HG02642 (cell line): ENCODE measurements at regions not wholly inside any gene's neighbourhood (a gene's known extent, or its start where the extent isn't known, plus 50 kb on each side); places are given as distances from the start of the nearest gene placed in this dataset.
"Not testable (repeated sequence)": the region's sequence is repeated elsewhere in the genome, so short reads cannot be mapped to it uniquely, and the experiment has no call there.

ENCODE experiments used
- ATAC-seq: cut with Tn5 transposase; IDR thresholded peaks from one replicate; pipeline ENCODE4 v1.9.1; 2021; ENCODE audit warnings: mild to moderate bottlenecking; ENCODE audit not compliant: unreplicated experiment, poor library complexity

DNA sequence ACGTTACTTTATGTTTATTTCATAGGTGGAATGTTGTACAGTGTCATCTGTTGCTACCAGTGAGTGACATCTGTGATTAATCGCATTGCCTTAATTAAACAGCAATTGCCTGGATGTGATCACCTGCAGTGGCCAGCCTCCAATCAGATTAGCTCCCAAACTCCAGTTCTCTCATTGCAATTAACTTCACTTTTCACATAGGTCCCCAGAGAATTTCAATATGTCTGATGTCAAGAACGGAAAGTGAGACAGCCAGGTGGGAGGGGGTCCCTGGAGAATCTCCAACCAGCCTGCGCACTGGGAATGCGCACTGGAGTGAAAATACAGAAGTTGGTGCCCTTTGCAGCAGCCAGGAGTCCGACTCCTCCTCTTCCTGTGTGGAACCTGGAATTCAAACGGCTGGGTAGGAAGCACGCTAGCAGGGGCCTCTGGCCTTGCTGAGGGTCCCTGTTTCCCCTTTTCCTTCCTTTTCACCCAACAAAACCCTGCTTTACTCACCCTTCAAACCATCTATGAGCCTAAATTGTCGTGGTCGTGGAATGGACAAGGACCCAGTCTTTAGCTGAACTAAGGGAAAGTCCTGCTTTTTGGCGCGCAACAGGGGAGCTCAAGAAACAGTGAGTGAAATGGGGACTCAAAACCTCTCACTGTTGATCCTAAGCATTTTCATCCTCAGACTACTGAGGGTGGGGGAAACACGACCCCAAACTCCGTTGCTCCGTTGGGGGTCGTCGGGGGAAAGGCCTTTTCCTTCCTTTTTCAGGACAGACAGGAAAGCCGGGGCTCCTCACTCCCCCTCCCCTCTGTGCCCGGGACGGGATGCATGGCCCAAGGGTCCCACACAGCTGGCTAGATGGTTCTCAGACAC lies 1355.5 kb upstream of the LRRTM3 start:
- ATAC-seq: peak; percentile 52

DNA sequence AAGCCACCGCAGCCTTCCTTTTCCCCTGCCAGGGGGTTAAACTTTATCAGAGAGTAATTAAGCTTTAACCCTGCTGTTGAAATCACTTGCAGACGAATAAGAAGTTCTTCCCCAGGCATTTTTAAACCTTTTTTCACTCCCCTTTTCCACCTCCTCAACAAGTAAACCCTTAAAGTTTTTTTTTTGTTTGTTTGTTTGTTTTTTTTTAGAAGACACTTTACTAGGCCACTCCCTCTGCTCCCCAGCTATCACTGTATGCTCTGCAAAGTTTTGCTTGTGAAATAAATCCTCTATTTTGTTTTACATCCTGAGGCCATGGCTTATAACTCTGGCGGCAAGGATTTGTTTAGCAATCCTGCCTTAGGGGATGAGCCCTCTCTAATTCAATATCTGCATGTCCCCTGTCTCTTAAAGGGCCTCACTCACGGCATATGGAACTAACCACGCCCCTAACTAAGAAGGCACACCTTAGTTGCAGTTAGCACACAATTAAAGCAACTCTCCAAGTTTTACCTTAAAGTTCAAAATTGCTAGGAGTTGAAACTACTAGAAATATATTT lies 1354.7 kb upstream of the LRRTM3 start:
- ATAC-seq: peak; percentile 36

DNA sequence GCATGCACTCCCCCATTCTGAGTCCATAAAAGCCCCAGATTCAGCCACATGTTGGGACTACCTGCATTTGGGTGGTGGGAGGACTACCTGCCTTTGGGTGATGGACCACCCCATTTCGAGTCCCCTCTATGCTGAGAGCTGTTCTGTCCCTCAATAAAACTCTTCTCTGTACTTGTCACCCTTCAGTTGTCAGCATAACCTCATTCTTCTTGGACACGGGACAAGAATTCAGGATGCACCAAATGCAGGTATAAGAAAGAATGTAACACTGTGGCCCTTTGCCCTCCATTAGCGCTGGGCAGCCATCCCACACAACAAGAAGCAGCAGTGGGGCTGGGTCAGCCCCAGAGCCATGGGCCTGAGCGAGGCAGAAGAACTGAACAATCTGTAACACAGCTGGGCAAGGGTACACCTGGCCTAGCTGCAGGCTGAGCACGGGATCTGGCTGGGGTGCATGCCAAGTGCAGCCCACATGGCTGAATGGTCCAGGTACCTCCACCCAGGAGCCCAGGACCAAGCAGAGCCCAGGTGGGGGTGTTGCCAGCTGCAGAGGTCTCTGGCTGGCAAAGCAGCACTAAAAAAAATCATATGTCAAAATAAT lies 1344.3 kb upstream of the LRRTM3 start:
- ATAC-seq: no peak

DNA sequence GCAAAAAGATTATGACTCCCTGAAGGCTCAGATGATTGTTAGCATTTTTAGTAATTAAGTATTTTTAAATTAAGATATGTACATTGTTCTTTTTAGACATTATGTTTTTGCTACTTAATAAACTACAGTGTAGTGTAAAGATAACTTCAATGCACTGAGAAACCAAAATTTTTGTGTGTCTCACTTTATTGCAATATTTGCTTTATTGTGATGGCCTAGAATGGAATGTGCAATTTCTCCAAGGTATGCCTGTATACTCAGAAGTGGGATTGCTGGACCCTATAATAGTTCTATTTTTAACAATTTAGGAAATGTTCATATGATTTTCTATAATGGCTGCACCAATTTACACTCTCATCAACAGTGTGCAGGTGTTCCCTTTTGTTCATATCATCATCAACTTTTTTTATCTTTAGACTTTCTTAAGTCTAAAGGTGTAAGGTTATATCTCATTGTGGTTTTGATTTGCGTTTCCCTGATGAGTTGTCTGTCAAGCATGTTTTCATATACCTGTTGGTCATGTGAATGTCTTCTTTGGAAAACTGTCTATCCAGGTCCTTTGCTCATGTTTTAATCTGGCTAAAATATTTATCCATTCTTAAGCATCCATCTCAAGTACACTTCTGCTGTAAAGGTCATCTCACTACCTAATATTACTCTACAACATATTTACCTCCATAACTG lies 1323.5 kb upstream of the LRRTM3 start:
- ATAC-seq: no peak

DNA sequence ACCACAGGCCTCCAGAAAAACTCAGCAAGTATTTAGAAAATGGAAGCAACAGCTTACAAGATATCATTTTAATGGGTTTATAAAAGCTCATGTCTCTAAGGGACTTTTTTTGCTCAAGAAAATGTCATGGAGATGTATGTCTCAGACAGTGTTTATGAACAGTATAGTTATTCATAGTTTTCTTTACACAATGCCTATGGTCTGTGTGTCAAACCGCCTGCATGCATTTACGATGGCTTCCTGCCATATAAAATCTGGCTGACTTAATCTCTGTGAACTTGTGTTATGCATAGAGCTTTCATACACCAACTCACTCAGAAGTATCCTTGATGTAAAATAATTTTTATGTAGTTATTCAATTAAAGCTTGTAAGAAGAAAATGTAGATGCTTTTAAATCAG lies 1314.2 kb upstream of the LRRTM3 start:
- no peak for ATAC-seq

DNA sequence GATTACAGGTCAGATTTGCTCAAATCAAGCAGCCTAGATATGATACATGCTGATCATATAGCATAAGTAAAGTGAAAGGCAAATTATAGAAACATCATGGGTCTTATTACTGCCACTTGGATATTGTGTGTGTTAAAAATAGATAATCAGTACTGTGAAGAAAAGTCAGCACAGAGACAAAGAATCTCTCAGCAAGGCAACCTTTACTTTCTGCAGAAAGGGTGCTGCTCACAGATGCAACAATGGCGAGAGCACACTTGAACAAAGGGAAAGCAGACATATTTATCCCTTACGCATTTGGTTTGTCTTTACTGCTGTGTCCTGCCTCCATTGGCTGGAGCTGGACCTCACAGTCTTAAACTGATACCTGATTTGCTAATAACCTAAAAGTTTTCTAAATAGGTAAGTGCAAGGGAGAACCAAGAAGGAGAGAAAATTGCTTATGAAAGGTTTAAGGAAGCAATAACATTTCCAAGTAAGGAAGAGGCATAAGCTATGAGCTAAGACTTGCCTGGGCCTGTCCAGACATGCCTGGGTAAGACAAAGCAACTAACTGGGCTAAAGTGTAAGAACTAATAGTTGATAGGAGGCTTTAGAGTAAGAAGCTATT lies 1310.8 kb upstream of the LRRTM3 start:
- no peak for ATAC-seq

DNA sequence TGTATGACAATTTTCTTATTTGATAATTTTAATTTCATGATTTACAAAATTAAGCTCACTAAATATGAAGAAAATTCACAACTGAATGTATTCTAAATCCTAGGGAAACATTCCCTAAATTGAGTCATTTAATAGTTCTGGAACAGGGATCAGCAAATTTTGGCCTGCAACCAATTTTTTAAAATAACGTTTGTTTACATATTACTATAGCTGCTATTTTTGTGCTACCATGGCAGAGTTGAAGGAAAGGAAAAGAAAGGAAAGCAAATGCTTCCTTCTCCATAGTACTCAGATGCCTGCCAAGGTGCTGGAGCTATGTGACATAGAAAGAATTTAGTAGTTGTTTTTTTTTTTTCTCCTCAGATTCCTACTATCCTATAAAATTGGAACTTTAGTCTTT lies 1307.7 kb upstream of the LRRTM3 start:
- no peak for ATAC-seq

DNA sequence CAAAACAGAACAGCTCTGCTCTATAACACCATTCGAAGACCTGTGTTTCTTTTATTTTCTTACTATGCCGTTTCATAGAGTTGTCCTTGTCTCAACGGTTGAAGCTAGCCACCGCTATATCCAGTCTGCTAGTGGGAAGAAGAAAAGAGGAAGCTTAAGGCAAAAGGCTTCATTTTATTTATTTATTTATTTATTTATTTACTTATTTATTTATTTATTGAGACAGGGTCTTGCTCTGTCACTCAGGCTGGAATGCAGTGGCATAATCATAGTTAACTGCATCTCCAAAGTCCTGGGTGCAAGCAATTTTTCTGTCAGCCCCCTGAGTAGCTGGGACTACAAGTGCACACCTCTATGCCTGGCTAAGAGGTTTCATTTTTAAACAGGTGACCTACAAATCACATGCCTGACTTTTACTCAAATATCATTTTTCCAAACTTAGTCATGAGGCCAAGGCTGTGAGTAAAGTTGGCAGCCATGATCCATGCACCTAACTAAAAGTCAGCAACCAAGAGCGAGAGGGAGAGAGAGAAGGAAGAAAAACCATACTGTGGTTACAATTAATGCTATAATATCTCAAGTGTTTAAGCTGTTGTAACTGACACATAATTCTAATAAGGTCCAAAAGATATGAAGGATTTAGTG lies 1305.3 kb upstream of the LRRTM3 start:
- no peak for ATAC-seq

DNA sequence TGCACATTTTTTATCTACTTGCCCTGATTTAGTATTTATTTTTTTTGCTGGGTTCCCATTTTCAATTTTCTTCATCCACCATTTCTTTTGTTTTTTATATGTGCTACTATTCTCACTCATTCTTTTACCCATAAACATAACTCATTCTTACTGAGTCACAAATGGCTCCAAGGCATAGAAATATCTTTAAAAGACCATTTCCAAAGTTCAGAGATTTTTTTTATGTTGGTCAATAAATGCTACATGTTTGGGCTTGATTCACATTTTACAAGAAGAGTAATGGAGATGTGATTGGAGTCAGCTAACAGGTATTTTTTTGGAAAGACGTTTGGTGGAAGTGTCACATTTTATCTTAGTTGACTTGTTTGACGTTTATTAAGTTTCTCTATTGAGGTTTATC lies 1303.2 kb upstream of the LRRTM3 start:
- ATAC-seq: no peak

DNA sequence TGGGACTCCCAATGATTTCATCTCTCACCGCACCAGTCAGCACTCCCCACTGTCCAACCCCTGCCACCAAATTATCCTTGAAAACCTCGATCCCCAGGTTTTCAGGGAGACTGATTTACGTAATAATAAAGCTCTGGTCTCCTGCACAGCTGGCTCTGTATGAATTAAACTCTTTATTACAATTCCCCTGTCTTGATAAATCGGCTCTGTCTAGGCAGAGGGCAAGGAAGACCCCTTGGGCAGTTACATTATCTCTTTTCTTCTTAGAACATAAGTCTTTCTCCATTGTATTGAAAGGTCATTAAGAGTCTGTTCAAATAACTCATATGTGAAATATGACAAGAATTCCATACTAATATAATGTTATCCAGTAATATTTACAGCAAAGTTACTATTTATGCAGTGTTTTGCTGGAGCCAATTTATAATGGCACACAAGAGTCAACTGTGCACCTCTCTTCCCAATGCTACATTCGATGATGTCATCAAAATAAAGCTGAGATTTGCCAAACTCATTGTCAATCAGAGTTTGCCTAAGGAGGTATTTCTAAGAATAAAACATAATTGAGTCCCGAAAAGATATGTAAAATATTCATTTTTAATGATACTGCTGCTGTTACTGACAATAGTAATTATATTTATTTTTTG lies 1297.2 kb upstream of the LRRTM3 start:
- no peak for ATAC-seq

DNA sequence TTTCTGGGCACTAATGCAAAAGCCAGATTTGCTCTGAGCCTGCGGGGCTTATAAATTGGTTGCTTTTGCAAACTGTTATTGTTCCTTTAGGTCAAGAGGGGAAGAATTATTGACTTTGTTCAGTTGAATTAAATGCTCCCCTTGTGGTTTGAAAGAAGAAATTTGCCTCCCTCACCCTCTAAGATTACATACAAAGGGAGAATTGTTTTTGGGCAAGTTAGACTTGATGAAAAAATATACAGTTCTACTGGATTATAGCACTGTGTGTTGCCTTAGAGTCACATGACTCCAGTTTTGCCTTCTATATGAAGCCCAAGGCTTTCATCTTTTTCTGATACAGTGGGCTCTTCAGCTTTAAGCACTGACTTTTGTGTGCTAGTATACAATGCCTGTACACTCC lies 1265.8 kb upstream of the LRRTM3 start:
- no peak for ATAC-seq

DNA sequence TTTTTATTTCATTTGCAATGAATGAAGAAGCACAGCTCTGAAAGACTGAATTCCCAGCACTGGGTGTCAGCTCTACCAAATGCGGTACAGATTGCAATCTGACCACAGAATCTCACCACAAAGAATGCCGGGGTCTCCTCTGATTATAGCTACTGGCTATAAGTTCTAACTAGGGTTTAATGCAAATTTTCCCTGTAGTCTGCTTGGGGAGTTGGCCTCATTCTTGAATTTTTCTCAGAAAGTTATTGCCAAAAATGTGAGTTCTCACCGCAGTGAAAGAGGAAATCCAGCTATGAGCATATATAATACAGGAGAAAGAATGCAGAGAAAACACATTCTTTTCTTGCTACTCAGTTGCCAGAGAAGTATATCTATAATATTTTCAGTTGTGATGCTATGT lies 1255.7 kb upstream of the LRRTM3 start:
- no peak for ATAC-seq

DNA sequence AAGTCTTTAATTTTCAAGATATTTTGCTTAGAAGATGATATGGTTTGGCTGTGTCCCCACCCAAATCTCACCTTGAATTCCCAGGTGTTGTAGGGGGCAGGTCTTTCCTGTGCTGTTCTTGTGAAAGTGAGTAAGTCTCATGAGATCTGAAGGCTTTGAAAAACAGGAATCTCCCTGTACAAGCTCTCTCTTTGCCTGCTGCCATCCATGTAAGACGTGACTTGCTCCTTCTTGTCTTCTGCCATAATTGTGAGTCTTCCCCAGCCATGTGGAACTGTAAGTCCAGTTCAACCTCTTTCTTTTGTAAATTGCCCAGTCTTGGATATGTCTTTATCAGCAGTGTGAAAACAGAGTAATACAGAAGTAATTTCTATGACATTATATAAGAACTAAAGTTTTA lies 1255.2 kb upstream of the LRRTM3 start:
- ATAC-seq: not testable (repeated sequence)

DNA sequence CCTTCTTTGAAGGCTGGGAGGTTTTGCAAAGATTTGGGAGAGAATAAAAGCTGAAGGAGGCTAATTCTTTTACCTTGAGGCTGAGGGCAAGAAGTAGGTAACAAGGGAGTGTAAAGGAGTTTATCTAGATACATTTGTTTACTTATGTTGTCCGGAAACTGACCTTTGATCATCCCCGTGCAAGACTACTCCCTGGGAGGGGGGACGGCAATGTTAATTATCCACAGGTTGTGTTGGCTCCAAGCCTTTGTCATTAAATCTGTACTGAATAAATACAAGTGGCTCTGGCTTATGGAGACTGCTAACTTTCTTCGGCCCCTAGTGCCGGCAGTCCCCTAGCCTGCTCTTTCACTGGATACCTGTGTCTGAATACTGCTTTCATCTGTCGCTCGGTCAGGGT lies 1250.6 kb upstream of the LRRTM3 start:
- ATAC-seq: no peak

DNA sequence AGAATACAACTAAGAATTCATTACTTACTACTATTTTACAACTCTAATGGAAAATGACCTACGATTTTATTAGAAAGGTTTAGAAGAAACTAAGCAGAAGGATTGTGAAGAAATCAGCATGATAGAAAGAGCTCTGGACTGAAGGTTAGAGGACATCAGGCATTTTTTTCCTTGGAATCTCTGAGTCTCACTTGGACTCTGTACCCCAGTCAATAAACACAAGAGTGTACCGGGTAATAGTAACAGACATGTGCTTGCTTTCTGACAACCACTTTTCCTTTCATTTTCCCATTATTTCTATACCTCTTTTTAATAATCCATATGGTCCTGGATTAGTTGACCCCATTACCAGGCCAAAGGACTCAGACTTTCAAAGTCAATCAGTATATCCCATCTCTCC lies 1240.9 kb upstream of the LRRTM3 start:
- no peak for ATAC-seq

DNA sequence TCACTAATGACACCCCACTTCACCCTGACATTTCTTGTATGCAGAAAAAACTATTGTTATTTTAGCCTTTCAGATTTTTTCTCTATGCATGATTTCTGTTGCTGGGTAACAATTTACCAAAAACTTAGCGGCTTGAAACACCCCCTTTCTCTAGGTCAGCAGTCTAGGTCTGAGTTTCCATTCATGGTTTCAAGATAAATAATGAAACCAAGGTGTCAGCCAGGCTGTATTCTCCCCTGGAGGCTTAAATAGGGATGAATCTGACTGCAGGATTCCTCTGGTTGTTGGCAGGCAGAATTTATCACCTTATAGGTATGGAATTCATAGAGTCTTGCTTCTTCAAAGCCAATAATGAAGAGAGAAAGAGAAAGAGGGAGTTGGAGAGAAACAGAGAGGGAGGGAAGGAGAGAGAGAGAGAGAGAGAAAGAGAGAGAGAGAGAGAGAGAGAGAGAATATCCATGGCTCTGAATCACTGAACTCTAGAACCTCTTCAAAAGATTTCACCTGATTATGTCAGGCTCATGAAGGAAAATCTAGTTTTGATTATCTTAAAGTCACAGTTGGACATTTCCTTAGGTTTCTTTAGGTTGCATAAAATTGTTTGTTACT lies 1224.6 kb upstream of the LRRTM3 start:
- no peak for ATAC-seq

DNA sequence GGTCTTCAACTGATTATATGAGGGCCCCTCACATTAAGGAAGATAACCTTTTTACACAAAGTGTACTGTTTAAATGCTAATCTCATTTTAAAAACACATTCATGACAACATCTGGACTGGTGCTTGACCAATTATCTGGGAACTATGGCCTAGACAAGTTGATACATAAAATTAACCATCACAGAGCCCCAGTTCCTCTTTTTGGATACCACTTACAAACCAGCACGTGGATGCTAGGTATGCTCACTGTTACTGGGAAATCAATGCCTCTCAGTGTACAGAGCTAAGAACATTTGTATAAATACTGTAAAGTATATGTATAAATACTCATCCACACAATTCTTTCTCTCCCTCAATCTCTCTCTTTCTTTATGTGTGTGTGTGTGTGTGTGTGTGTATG lies 1217.8 kb upstream of the LRRTM3 start:
- no peak for ATAC-seq

DNA sequence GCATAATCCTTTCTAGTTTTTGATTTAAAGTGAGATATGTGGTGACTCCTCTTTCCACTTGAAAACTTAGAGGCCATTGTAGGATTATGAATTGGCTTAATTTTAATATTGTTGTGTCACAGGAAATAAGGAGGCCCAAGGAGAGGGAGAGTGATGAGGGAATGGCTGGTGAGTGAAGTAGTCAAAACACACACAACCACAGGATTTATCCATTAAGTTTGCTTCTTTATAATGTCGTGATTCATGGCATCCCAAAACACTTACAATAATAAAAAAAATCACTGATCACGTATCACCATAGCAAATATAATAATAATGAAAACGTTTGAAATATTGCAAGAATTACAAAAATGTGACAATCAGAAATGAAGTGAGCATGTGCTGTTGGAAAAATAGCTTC lies 1215.5 kb upstream of the LRRTM3 start:
- no peak for ATAC-seq

DNA sequence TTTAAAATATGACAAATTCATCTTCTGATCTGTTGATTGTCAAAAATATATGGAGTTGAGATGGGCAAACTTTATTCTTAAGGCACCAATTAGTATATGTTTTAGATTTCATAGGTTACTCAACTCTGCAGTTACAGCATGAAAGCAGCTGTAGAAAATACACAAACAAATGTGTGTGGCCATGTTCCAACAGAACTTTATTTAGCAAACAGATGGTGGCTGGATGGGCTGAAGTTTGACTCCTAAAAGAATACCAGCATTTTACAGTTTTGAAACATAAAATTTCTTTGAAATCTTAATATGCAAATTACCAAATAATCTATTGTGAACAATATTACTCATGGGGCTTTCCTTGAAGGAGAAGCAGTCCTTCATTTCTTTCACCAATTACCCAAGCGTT lies 1206.0 kb upstream of the LRRTM3 start:
- ATAC-seq: no peak
